ENCODE measurements at regions not wholly inside any gene's neighbourhood (a gene's known extent, or its start where the extent isn't known, plus 50 kb on each side); places are given as distances from the start of the nearest gene placed in this dataset.

DNA sequence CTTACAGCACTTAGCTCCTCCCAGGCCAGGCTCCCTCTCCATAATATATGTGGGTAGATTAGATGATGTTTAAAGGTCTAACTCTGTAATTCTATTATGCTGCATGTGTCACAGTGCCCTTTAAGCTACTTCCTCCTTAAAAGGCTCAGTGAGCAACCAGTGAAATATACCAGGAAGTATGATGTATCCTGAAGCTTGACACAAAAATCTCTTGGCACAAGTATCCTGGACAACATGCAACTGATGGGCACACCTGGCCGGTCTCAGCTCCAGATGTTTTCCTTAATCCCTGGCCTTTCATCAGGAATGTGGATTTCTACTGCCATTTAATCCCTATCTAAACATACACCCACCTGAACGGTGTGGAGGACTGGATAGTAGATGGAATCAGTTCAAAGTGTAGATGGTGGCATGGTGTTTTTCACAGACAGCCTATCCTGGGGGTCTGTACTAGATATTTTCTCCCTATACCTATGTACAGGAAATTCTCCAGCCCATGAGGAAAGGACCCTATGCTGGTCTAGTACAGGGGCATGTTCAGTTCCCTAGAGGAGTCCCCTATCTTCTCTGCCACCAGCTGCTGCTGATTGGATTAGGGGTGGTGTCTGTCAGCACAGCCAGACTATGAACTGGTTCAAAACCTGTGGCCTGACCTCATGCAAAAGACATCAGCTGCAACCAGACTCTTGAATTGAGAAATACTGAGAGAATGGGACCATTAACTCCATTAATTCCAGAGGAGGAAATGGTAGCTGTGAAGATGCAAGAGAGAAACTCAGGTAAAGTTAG is 59.4 kb upstream of the CITED2 start:
- TF ChIP-seq CTCF (IDR thresholded peaks at IDR 0.05) = no peak
- no peak for TF ChIP-seq POLR2A (IDR thresholded peaks at IDR 0.05)
